GM10248 (cell line): ENCODE measurements at regions not wholly inside any gene's neighbourhood (a gene's known extent, or its start where the extent isn't known, plus 50 kb on each side); places are given as distances from the start of the nearest gene placed in this dataset.

Source experiments
- CTCF ChIA-PET: fragments of 300-600 bp; sonication (Branson Sonifier 250); formaldehyde crosslinking; extraction: SDS; loops from one replicate; lab custom pipeline; 2021; ENCODE audit warnings: antibody characterized with exemption; lab: Yijun Ruan, JAX
- POLR2A ChIA-PET: fragments of 350-650 bp; sonication (Branson Sonifier 250); formaldehyde crosslinking; extraction: SDS; loops from one replicate; lab custom pipeline; 2020; ENCODE audit warnings: antibody characterized with exemption; lab: Yijun Ruan, JAX
- DNase-seq: peaks from one replicate; pipeline ENCODE4 v3.0.0; 2012; ENCODE audit errors: extremely low spot score
- TF ChIP-seq, protein P1 (sequence below): IDR thresholded peaks from 2 replicates; pipeline ENCODE4 v1.5.1; 2012; ENCODE audit warnings: mild to moderate bottlenecking, low read depth; ENCODE audit errors: extremely low read depth, missing control alignments, control extremely low read depth

DNA sequence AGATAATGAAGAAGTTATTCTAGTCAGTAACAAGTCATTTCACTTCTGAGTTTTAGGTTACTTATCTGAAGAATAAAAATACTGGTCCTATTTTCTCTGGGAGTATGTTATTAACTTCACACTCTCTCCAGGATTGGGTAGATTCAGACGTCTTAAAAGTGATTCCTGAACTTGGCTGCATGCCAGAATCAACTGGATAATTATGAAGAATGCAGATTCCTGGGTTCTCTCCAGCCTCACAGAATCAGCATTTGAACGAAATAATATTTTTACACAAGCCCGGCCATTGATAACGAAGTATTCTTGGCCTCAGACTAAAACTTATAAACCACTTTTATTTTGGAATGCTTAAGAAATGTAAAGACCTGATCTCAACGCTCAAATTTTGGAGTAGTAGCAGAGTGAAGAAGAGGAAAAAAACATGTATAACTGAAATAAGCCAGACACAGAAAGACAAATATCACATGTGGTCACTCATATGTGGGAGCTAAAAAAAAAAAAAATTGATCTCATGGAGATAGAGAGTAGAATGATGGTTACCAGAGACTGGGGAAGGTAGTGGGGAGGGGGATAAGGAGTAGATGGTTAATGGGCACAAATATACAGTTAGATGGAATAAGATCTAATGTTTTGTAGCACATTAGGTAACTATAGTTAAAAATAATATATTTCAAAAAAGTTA, 507.3 kb downstream of the ISL1 start:
- TF ChIP-seq, protein P1, sequence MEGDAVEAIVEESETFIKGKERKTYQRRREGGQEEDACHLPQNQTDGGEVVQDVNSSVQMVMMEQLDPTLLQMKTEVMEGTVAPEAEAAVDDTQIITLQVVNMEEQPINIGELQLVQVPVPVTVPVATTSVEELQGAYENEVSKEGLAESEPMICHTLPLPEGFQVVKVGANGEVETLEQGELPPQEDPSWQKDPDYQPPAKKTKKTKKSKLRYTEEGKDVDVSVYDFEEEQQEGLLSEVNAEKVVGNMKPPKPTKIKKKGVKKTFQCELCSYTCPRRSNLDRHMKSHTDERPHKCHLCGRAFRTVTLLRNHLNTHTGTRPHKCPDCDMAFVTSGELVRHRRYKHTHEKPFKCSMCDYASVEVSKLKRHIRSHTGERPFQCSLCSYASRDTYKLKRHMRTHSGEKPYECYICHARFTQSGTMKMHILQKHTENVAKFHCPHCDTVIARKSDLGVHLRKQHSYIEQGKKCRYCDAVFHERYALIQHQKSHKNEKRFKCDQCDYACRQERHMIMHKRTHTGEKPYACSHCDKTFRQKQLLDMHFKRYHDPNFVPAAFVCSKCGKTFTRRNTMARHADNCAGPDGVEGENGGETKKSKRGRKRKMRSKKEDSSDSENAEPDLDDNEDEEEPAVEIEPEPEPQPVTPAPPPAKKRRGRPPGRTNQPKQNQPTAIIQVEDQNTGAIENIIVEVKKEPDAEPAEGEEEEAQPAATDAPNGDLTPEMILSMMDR: no peak
- no peak for DNase-seq
- POLR2A ChIA-PET: no interaction called here
- CTCF ChIA-PET: no interaction called here

DNA sequence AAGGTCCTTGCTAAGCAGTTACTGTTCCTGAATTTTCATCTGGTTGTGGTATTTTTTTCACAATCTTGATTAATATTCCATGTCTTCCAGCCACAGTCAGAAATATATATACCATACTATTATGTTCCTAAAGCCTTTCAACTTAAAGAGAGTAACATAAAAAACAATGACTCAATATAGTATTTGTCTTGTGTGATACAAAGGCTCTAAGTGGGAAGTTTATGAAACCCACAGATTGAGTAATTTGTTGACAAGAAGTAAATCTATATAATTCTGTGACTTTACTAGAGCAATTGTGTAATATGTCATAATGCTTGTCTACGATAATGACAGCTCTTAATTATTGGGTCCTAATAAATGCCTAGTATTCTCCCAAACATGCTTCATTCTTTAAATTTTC, 509.4 kb downstream of the ISL1 start:
- TF ChIP-seq, protein P1: no peak
- CTCF ChIA-PET: no interaction called here

DNA sequence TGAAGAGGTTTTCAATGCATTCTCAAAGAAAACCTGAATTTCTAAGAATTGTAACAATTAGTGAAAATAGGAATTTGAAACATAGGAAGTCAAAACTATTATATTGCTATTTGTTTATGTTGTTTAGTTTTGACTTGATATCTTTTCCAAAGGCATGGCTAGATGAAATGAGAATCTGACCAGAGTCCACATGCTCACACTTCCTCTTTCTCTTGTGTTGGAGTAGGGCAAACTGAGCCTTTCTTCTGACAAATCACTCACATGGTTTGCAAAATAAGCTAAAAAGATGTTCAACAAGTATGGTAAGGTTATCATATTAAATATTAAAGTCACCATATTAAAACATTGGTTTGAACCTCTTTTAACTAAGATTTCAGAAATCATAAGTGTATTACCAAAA, 512.6 kb downstream of the ISL1 start:
- CTCF ChIA-PET: no interaction called here
- TF ChIP-seq, protein P1: no peak
- POLR2A ChIA-PET: no interaction called here
- no peak for DNase-seq

More for the DNA sequence above, 509.4 kb downstream of the ISL1 start:
- POLR2A ChIA-PET: no interaction called here
- no peak for DNase-seq

DNA sequence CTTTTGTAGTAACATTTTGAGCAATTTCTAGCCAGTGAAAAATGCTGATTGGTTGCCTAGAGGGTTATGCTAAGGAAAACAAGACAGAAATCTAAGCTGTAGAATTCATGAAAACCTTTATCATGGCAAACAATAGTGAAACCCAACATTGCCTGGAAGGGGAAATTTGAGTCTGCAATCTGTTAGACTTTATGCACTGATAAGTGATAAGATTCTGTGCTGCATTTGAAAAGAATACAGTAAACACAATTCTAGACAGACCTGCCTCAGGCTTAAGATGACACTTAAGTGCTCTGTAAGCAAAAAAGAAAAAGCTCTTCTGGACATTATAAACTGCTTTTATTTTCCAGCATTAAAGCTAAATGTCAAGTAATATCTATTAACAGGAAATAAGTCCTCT, 519.3 kb downstream of the ISL1 start:
- DNase-seq: no peak
- ChIA-PET POLR2A (no interaction called here), CTCF (no interaction called here)
- TF ChIP-seq, protein P1: no peak

DNA sequence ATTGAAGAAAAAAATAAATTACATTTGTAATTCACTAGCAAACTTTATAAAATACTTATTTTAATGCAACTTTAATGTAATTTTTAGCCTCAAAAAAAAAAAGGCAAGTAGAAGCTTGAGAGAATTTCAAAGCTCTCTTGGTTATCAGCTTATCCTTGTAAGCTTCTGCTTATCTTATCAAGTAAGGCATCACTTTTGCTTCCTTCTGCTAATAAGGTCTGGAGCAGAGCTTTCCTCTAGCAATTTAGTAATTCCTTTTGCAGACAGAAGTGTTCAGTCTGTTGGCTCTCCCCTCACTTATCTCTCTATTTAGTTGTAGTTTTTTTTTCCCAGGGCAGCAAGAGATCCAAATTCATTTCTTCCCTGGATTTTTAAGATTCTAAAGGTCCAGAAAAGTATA, 525.0 kb downstream of the ISL1 start:
- no peak for DNase-seq
- ChIA-PET POLR2A (no interaction called here), CTCF (no interaction called here)
- TF ChIP-seq, protein P1: no peak

DNA sequence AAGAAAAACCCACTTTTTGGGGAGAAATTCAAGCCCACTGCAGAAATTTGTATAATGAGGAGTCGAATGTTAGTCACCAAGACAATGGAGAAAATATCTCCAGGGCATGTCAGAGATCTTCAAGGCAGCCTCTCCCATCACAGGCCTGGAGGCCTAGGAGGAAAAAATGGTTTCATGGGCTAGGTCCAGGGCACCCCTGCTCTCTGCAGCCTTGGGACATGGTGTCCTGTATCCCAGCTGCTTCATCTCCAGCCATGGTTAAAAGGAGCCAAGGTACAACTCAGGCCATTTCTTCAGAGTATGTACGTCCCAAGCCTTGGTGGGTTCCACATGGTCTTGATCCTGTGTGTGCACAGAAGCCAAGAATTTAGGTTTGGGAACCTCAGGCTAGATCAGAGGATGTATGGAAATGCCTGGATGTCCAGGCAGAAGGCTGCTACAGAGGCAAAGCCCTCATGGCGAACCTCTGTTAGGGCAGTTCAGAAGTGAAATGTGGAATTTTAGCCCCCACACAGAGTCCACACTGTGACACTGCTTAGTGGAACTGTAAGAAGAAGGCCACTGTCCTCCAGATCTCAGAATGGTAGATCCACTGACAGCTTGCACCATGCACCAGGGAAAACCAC, 561.4 kb downstream of the ISL1 start:
- ChIA-PET CTCF (no interaction called here), POLR2A (no interaction called here)
- TF ChIP-seq, protein P1: no peak
- no peak for DNase-seq
